B cell (primary cell): ENCODE measurements at regions not wholly inside any gene's neighbourhood (a gene's known extent, or its start where the extent isn't known, plus 50 kb on each side); places are given as distances from the start of the nearest gene placed in this dataset.

Experiments
- CTCF ChIP-seq: fragments of 200-600 bp; IDR thresholded peaks from one replicate; pipeline ENCODE4 v1.8.0; 2022; ENCODE audit warnings: antibody characterized with exemption, mild to moderate bottlenecking
- EZH2 ChIP-seq: IDR thresholded peaks from 2 replicates; pipeline ENCODE4 v1.6.1; 2012; ENCODE audit warnings: borderline replicate concordance, low read depth, mild to moderate bottlenecking, moderate library complexity, low read length; ENCODE audit not compliant: insufficient read depth, poor library complexity, severe bottlenecking

GRCh38 chr6:11486486-11486885 is 51.1 kb upstream of the TMEM170B start:
- TF ChIP-seq CTCF (no peak), EZH2 (no peak)
